HG03039 (cell line): ENCODE measurements at regions not wholly inside any gene's neighbourhood (a gene's known extent, or its start where the extent isn't known, plus 50 kb on each side); places are given as distances from the start of the nearest gene placed in this dataset.
A peak's percentile ranks its signal among the peaks of the same experiment; 100 is the strongest.

ENCODE experiments used
- ATAC-seq: cut with Tn5 transposase; IDR thresholded peaks from one replicate; pipeline ENCODE4 v1.9.1; 2021; ENCODE audit warnings: mild to moderate bottlenecking, moderate library complexity; ENCODE audit not compliant: unreplicated experiment

DNA sequence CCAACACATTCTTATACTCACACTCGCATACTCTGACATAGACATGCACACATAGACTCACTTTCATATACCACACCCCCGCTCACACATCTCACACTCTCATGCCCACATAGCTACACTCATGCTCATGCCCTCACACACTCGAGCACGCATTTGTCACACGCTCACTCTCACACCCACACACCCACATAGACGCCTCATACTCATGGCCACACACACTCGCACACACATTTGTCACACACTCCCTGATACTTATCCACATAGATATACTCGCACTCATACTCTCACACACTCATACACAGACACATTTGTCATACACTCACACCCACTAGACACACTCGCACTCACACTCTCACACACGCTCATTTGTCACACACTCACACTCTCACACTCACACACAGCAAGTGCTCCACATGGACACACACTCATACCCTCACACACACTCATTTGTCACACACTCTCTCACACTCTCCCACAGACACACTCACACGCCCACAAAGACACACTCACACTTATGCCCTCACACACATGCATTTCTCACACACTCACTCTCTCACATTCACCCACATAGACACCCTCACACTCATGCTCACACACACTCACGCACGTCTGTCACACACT is 50.9 kb downstream of the TNP1 start:
- no peak for ATAC-seq

DNA sequence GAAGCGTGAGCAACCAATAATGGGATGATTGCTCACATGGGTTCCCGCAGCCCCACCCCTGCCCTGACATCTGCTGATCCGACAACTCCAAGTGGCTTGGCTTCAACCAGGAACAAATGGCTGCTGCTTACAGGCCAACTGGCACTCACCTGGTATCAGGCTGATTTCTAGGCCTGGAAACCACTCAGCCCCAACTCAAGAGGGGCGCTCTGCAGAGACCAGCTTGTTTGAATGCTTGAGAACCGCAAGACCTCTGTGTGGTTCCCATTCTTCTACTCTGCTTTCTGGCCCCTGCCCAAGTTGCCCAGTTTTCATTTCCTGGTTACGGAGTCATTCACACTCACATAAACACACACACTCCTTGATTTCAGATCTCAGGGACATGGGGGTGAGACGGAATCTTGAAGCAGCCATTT is 52.0 kb downstream of the TNP1 start:
- no peak for ATAC-seq

DNA sequence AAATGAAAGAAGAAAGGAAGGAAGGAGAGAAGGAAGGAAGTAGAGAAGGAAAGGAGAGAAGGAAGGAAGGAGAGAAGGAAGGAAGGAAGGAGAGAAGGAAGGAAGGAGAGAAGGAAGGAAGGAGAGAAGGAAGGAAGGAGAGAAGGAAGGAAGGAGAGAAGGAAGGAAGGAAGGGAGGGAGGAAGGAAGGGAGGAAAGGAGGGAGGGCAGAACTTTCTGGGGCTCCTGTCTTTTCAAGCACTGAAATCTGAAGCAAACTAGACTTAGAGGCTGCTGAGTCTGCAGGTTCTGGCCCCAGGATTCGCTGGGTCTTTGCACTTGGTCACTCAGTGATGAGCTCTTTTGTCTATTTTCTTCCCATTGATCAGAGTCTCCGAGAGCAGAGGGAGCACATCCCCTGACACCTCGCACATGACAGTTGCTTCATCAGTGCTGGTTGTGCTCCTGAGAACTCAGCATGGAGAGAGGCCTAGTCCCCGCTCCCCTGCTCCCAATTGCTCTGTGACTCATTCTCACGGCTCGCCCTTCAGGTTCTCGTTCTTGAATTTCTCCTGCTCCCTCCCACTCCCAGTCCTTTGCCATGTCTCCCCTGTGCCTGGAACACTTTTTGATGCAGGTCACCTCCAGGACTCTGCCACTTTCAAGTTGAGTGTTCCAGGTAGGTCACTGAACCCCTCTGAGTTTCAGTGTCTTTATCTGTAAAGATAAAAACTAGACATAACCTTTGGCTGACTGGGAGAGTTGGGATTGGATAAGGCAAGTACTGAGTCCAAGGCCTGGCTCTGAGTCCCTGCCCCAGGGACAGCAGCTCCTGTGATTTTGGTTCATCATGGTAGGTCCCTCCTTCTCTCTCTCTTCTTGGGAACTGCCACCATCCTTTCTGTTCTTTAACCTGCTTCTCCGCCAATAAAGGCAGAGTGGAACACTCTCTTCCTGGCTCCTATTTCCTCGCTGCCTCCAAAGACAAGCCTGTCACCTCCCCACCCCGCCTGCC is 55.2 kb downstream of the TNP1 start:
- no peak for ATAC-seq

DNA sequence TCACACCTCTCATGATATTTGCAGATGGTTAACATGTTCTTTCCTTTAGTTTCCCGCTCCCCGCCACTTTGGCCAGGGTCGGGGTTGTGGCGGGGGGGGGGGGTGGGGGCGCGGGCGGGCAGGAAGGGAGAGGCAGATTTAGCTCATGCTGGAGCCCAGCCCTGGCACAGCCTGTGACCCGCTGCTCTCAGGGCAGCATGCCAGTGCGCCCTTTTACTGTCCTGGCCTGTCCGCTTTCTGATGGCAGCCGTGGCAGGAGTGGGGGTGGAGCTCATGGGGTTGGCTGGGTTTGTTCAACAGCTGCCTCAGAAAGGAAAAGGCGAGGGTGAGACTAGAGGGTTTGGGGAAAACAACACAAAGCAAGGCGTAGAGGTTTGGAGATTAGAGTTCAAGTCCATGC is 56.1 kb downstream of the TNP1 start:
- ATAC-seq: no peak

DNA sequence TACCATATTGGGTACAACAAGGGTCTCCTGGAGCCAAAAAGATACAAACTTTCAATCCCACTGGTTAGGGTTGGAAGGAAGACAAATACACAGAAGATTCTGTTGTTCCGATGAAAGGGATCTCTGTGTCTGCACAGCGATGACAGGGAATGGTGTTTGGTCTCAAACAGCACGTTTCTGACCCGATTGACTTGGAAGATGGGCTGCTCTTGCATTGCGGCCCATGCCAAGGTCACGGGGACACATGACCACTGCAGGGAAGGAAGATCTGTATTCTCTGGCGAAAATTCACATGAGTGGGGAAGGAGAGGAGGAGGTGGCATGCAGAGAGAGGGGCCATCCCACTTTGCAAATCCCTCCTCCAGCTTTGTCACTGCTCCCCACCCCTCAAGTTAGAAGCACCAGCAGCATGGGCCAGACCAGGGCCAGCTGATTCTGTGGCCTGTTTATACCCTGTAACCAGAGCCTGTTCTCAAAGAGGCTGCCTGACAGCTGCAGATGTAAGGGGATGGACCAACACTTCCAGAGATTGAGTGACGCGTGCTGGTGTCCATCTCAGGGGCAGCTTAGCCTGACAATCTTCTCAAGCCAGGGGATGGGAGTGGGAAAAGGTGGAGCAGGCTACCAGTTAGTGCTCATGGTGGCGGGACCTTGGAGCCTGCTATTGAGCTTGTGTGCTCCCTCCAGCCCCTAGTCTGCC is 57.2 kb downstream of the TNP1 start:
- no peak for ATAC-seq

DNA sequence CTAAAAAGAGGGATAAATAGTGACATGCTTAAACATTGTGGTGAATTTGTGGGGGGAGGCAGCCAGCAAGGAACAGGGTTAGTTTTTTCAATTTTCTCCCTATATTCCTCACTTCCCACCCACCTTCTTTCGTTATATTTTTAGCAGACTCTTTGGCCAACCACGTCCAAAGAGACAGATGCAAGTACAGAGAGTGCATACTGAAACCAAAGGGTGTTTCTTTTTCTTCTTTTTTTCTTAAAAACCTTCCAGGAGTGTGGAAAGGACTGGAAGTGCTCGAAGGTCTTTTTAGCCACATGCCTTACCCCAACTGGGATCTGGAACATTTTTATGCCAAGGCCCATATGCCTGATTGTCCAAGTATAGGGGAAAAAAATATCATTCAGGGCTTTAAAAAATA is 59.0 kb downstream of the TNP1 start:
- ATAC-seq: no peak

DNA sequence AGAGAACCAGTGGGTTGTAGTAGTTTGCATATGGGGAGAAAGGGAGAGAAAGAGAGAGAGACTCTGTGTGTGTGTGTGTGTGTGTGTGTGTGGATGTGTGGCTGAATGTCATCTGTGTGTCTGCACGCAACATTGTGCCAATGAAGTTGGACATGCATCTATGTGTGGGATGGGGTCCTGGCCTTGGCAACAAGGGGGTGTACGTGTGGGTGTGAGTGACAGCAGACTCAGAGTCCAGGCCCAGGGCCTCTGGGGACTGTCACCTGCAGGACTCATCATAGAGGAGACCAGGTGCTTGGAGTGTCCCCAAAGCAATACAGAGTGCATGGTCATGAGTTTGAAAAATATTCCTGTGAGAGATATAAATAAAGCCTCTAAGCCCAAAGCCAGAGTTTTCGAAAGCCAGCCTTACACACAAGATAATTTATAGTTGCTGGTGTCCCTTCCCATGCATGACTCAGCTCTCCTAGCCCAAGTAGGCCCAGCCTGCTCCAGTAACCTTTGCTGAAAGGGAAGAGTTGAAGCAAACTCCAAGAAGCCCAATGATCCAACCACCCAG is 59.9 kb downstream of the TNP1 start:
- ATAC-seq: no peak

DNA sequence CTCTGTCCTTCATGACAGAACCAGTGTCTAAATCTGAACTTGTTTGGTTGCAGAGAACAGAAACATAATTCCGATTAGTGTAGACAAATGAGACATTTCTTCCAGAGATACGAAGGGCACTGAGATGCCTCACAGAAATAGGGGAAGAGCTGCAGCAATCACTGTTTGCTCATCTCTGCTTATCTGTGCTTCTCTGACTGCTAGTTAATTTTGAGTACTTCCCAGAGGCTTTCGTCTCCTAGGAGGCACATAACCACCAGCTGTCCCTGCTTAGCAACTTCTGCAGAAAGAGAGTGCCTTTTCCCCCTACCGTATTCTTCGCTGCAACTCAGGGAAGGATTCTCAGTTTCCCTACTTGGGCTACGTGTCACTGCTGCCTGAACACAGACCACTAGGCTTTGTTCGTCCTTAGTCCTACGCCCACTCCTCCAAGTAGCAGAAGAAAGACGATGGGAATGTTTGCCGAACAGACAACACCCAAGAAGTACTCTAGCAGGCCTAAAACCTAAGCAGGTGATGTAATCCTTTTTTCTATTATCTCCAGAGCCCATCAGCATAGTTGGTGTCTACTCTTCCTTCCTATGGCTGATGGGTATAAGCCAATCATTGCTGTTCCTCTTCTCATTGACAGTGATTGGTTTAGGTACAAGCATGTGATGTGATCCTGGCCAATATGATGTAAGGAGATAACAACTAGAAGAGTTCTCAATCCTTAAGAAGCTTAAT is 63.6 kb downstream of the TNP1 start:
- ATAC-seq: no peak

DNA sequence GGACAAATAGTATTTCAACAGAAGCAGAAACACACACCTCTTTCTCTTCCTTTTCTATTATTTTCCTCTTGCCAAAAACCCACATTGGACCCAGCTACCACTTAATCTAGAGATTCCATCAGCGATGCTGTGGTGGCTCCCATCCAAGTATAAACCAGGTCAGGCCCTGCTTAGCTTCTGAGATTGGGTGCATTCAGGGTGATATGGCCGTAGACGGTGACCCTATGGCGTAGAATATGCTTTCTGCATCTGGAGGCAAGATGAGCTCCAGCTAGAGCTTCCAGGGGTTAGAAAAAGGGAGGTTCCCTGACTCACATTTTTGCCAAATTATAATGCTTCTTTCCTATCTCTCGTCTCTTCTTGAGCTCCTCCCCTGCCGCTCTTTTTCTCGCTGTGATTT is 66.5 kb downstream of the TNP1 start:
- no peak for ATAC-seq

DNA sequence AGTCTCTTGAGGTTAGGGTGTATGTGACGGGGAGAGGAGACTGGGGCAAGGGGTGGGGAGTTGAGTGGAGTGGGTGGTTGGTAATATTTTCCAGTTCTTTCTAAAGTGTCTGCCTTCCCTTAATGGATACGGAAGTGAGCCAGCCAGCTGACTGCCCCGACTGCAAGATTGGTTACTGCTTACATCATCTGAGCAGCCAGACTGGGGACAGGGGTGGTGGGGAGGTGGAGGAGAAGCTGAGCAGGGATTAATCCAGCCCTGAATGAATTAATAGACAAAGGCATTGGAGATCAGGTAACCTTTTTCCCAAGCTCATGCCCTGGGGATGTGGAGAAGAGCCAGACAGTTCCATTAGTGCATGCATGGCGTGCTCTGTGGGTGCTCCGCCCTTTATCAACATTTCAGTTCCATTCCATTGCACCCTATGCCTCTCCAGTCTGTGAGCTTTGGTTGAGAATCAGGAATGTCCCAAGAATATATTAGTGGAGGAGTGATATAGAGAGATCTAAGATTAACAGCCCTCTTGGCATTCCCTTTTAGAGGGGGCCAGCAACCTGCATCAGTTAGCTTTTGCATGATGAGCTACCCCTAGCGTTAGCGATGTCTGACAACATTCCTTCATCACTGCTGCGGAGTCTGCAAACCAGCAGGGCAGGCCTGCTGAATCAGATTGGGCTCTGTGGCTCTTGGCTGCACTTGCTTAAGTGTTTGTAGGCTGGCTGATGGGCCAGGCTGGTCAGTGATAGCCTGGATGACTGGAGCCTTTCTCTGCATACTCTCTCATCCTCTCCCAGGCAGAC is 67.4 kb downstream of the TNP1 start:
- no peak for ATAC-seq

DNA sequence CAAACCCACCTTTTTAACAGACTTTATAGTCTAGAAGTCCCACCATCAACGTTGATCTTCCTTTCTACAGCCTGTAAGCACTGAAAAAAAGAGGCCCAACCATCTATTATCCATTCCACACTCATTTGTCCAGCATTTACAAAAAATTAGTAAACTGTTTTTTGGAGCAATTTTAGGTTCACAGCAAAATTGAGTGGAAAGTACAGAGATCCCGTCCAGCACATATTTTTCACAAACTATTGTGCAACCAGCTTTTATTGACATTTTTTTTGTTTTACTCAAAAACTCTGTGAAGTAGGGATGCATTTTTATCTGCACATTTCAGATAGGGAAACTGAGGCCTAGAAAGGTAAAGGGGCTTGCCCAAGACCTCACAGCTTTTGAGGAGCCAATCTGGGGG is 68.6 kb downstream of the TNP1 start:
- no peak for ATAC-seq

DNA sequence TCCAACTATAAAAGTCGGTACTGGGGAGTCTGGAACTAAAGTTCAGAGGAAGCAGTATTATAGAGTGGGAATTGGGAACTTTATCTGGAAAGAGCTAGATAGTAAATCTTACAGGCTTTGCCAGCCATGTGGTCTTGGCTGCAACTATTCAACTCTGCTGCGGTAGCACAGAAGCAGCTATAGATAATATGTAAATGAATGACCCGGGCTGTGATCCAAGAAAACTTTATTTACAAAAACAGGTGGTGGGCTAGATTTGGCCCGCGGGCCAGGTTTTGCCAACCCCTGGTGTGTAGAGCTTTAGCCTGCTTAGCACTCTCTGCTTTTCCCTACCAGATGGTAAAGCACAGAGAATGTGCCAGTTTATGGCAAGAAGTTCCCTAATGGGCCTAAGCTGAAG is 70.8 kb downstream of the TNP1 start:
- no peak for ATAC-seq

DNA sequence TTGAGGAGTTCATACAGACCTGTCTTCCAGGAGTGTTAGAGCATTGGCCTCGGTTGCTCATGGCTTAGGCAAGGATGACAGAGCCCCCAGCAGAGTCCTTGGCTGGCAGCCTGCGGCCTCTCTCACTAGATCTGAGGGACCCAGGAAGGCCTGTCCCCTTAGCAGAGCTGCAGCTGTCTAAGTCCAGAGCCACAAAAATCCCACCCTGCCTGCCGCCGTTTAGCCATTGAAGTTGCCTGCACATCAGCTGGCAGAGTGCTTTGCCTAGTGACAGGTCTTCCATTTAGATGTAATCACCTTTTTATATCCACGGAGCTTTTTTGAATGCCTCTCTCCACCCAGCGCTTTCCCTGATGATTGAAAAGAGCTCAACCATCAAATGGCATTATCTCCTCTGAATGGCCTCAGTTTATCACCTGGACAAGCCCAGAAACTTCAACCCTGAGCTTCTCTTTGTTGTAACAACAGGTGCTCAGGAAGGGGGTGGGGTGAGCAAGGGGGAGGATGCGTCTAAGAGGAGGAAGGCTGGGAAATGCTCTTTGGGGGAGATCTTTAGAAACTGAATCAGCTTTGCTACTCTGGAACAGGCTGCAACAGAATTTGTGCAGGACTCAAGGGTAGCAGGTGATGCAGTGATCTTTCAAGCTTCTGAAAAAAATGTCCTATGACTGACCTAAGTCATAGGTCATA is 71.9 kb downstream of the TNP1 start:
- ATAC-seq: no peak

DNA sequence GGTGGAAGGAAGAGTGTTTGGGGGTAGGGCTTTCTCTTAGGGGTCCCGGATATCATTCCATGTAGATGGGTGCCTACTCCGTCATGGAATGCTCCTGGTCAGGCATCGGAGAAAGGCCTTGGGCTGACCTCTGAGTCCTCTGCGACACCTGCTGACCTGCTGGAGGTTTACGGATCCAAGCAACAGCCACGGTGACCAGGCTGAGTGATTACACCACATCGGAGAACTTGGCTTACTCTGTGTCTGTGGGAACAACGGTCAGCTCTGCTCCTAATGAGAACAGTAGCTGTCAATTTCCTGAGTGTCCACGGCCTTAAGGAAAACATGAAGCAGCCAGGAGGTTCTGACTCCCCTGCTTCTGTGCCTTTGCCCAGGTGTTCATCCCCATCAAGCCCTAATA is 73.2 kb downstream of the TNP1 start:
- ATAC-seq: no peak

DNA sequence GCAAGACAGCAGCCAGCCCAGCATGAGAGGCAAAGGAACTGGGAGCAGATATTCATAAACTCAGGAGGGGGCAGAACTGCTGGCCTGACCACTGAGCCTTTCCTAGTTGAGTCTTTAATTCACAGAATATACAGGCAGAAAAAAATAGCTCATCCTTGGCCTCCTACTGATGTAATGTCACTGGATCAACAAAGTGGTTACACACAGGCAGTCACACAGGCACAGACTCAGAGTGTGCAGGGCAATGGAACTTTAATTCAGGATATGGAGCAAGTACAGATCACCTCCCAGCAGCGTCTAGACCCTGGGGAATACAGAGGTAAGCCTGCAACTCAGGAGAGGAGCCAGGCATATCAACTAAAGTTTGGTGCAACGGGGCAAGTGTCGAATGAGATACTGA is 75.4 kb downstream of the TNP1 start:
- no peak for ATAC-seq

DNA sequence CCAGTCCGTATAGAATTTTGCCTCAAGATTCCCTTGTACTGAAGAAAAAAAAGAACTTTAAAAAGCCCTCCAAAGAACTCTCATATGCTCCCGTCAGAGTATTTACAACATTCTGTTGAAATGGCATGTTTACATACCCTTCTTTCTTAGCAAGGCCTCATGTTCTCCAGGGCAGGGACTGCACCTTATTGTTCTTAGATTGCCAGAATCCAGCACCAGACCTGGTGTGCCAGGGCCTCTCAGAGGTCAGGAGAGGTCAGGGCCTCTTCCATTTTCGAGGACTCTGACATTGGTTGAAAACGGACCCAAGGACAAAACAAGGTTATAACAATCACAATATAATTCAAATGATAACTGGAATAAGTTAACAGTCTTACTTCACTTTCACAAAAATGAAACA is 78.2 kb downstream of the TNP1 start:
- ATAC-seq: no peak

DNA sequence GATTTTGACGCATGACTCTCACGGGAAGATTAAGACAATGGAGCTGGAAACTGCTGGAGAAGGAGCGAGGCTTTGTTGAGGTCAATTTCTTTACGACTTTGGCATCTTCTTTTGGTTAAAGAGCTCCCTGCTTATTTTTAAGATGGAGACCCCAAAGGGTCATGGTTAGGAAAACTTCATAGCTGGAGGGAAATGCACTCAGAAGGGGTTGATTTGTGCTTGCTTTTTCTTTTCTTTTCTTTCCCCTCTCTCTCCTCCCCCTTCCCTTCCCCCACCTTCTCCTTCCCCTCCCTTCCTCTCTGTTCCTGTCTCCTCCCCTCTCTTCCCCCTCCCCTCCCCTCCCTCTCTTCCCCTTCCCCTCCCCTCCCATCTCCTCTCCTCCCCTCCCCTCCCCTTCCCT is 79.0 kb downstream of the TNP1 start:
- no peak for ATAC-seq

DNA sequence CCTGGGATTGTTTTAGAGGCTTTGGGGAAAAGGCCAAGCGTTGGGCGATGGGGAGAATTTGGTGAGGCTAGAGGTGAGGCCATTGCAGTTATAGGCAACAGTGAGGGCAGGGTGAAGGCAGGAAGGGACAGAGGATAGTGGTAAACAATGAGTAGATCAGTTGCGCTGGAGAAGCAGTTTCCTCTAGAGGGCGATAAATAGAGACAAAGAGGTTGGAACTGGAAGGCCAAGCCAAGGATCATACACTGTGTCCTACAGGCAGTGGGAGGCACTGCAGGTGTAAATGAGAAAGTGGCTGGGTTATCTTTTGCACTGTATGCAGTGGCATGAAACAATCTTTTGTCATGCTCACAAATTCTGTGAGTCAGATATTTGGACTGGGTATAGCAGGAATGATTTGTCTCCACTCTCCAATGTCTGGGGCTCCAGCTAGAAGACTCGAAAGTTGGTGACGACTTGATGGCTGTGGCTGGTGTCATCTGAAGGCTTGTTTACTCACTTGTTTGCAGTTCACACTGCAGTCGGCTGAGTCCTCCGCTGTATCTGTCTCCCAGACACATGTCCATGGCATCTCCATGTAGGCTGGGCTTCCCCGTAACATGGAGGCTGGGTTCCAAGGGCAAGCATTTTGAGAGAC is 82.1 kb downstream of the TNP1 start:
- peak; percentile 83 for ATAC-seq
